Endothelial cell of umbilical vein (primary cell): ENCODE measurements at regions not wholly inside any gene's neighbourhood (a gene's known extent, or its start where the extent isn't known, plus 50 kb on each side); places are given as distances from the start of the nearest gene placed in this dataset.

Source experiments
- BruUV-seq: library from RNA; stranded (reverse); fragments of 400-500 nt; replicated peaks from 2 replicates; lab custom pipeline; 2021; lab: Mats Ljungman, UMichigan
- CTCF ChIA-PET: fragments of 300-600, 350-600 bp; sonication (Branson Sonifier 250); formaldehyde crosslinking; loops from one replicate; lab custom pipeline; 2021; ENCODE audit warnings: antibody characterized with exemption, inconsistent platforms; lab: Charles Lee
- POLR2A ChIA-PET: fragments of 300-600, 350-600 bp; sonication (Branson Sonifier 250); formaldehyde crosslinking; loops from one replicate; lab custom pipeline; 2021; ENCODE audit warnings: antibody characterized with exemption, inconsistent platforms; lab: Charles Lee
- DNase-seq: peaks from one replicate; pipeline ENCODE4 v3.0.0-alpha.2; 2011; ENCODE audit warnings: low read depth, low spot score
- FAIRE-seq: peaks from 2 replicates; lab custom pipeline; 2011; peaks lifted over from hg19 to GRCh38; lab: Jason Lieb, UNC
- H2AFZ ChIP-seq: 2 replicates; pipeline ENCODE4 v1.6.0; 2012; ENCODE audit warnings: low read depth, low read length, control low read depth, inconsistent platforms
- H3K27ac ChIP-seq: 2 replicates; pipeline ENCODE4 v1.5.1; 2011; ENCODE audit warnings: low read depth, mild to moderate bottlenecking, control low read depth, low read length, moderate library complexity; ENCODE audit not compliant: insufficient read depth
- H3K27me3 ChIP-seq, 2 experiments: 2 replicates each; pipeline versions ENCODE4 v1.6.0 to v1.6.1; 2011; ENCODE audit warnings: low read length in 2 of 2, mixed read lengths in 1 of 2; ENCODE audit not compliant: control insufficient read depth in 2 of 2, insufficient read depth in 2 of 2
- H3K36me3 ChIP-seq, 2 experiments: 2 replicates in 1 of 2; 3 replicates in 1 of 2; pipeline ENCODE4 v1.5.1; 2011; ENCODE audit warnings: low read length in 2 of 2, mild to moderate bottlenecking in 1 of 2, moderate library complexity in 1 of 2; ENCODE audit not compliant: control insufficient read depth in 2 of 2, insufficient read depth in 2 of 2; ENCODE audit errors: extremely low read depth in 1 of 2
- H3K4me1 ChIP-seq: 3 replicates; pipeline ENCODE4 v1.5.1; 2011; ENCODE audit warnings: mild to moderate bottlenecking, low read length; ENCODE audit not compliant: control insufficient read depth, insufficient read depth; ENCODE audit errors: extremely low read depth
- H3K4me2 ChIP-seq: 2 replicates; pipeline ENCODE4 v1.6.1; 2011; ENCODE audit warnings: low read length, control low read depth, mixed read lengths; ENCODE audit not compliant: insufficient read depth
- H3K4me3 ChIP-seq, 3 experiments: fragments of 200-600 bp in 1 of 3; sonication (generic), shearing (Covaris generic) in 1 of 3; replicated peaks in 1 of 3; 2 replicates each; pipeline ENCODE4 v1.5.1; 2011 to 2016; ENCODE audit warnings: control low read depth in 3 of 3, low read length in 3 of 3, mild to moderate bottlenecking in 2 of 3, inconsistent platforms in 1 of 3, low read depth in 1 of 3, moderate library complexity in 1 of 3; ENCODE audit not compliant: insufficient read depth in 1 of 3
- H3K79me2 ChIP-seq: 2 replicates; pipeline ENCODE4 v1.6.0; 2012; ENCODE audit warnings: low read length, inconsistent platforms; ENCODE audit not compliant: control insufficient read depth, insufficient read depth
- H3K9ac ChIP-seq: replicated peaks from 2 replicates; pipeline ENCODE3; 2011; ENCODE audit warnings: low read length, control low read depth; ENCODE audit not compliant: insufficient read depth; ENCODE audit errors: extremely low read depth
- H3K9me1 ChIP-seq: replicated peaks from 3 replicates; pipeline ENCODE4 v1.6.0; 2011; ENCODE audit warnings: mild to moderate bottlenecking, low read length; ENCODE audit not compliant: control insufficient read depth, insufficient read depth; ENCODE audit errors: extremely low read depth
- H3K9me3 ChIP-seq: replicated peaks from 2 replicates; pipeline ENCODE4 v1.5.1; 2012; ENCODE audit warnings: low read length, inconsistent platforms; ENCODE audit not compliant: control insufficient read depth, insufficient read depth
- H4K20me1 ChIP-seq: replicated peaks from 2 replicates; pipeline ENCODE3; 2011; ENCODE audit warnings: mild to moderate bottlenecking, low read length; ENCODE audit not compliant: control insufficient read depth, insufficient read depth; ENCODE audit errors: extremely low read depth
- EZH2 ChIP-seq: IDR thresholded peaks from 2 replicates; pipeline ENCODE4 v1.6.1; 2012; ENCODE audit warnings: borderline replicate concordance, low read depth, mild to moderate bottlenecking, moderate library complexity, low read length, inconsistent platforms; ENCODE audit not compliant: severe bottlenecking
- FOS ChIP-seq: IDR thresholded peaks from 2 replicates; pipeline ENCODE4 v1.6.1; 2011; ENCODE audit warnings: mild to moderate bottlenecking, low read length, moderate library complexity, borderline replicate concordance; ENCODE audit not compliant: insufficient read depth
- GATA2 ChIP-seq: IDR thresholded peaks from 2 replicates; pipeline ENCODE4 v1.7.0; 2011; ENCODE audit warnings: low read depth, mild to moderate bottlenecking, moderate library complexity, mixed read lengths, low read length; ENCODE audit not compliant: insufficient read length, insufficient read depth
- JUN ChIP-seq: IDR thresholded peaks from 2 replicates; pipeline ENCODE4 v1.6.1; 2011; ENCODE audit warnings: borderline replicate concordance, low read depth; ENCODE audit not compliant: insufficient read length, insufficient read depth
- MAX ChIP-seq: IDR thresholded peaks from 2 replicates; pipeline ENCODE4 v1.6.1; 2011; ENCODE audit not compliant: insufficient read depth, insufficient read length
- MYC ChIP-seq: IDR thresholded peaks from one replicate; pipeline ENCODE4 v1.6.1; 2011; ENCODE audit warnings: mild to moderate bottlenecking, low read depth, low read length
- POLR2A ChIP-seq: IDR thresholded peaks from 2 replicates; pipeline ENCODE4 v1.6.1; 2012; ENCODE audit warnings: low read depth, mild to moderate bottlenecking, control low read depth, low read length
- POLR2AphosphoS5 ChIP-seq: IDR thresholded peaks from 2 replicates; pipeline ENCODE4 v1.6.1; 2012; ENCODE audit warnings: low read depth, mild to moderate bottlenecking, control low read depth, low read length, moderate library complexity; ENCODE audit not compliant: insufficient read depth
- dilution Hi-C: fragments of 300-500 bp; cut with MboI; formaldehyde crosslinking; loops from one replicate; pipeline ENCODE4 v1.15.0; 2019; ENCODE audit warnings: low sequenced_read_pairs; ENCODE audit not compliant: extremely low pct_ligation_motif_present
- intact Hi-C: fragments of 100-400 bp; cut with micrococcal nuclease; formaldehyde crosslinking; loops from one replicate; pipeline ENCODE4 v1.10.0; 2022
- TF ChIP-seq, protein P1 (sequence below), 2 donors: IDR thresholded peaks; 1 replicate in 1 of 2; 2 replicates in 1 of 2; pipeline ENCODE4 v1.5.1; 2011; ENCODE audit warnings: low read length in 2 of 2, mild to moderate bottlenecking in 2 of 2, moderate library complexity in 2 of 2, control low read depth in 1 of 2, inconsistent platforms in 1 of 2, low read depth in 1 of 2; ENCODE audit not compliant: insufficient read depth in 1 of 2; ENCODE audit errors: extremely low read depth in 1 of 2

DNA sequence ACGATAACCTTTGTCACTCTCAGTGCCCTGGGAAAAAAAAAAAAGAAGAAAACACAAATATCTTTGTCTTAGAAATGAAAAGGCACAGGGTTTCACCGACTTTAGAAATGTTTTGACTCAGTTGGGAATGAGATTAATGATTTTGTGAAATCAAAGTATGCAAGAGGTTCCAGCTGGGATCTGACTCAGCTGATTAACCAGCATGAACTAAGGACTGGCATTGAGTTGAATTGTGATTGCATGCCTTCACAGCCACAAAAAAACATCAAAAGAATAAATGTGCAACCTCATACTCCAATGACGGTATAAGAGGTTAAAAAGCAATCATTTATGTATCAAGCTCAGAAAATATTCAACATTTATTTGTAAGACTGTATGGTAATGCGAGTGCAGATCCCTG lies 566.6 kb upstream of the DSEL start:
- peak overlapping the region; percentile 64 for H3K4me2 ChIP-seq
- no peaks in the 10 kb centered on the region for H3K27me3 ChIP-seq
- TF ChIP-seq MYC, result no peak
- no peak for TF ChIP-seq GATA2
- TF ChIP-seq EZH2, result no peak
- no peak for TF ChIP-seq FOS
- TF ChIP-seq JUN, result no peak
- TF ChIP-seq POLR2A, result no peak
- TF ChIP-seq MAX, result no peak
- TF ChIP-seq, protein P1, sequence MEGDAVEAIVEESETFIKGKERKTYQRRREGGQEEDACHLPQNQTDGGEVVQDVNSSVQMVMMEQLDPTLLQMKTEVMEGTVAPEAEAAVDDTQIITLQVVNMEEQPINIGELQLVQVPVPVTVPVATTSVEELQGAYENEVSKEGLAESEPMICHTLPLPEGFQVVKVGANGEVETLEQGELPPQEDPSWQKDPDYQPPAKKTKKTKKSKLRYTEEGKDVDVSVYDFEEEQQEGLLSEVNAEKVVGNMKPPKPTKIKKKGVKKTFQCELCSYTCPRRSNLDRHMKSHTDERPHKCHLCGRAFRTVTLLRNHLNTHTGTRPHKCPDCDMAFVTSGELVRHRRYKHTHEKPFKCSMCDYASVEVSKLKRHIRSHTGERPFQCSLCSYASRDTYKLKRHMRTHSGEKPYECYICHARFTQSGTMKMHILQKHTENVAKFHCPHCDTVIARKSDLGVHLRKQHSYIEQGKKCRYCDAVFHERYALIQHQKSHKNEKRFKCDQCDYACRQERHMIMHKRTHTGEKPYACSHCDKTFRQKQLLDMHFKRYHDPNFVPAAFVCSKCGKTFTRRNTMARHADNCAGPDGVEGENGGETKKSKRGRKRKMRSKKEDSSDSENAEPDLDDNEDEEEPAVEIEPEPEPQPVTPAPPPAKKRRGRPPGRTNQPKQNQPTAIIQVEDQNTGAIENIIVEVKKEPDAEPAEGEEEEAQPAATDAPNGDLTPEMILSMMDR (IDR thresholded peaks at IDR 0.05; ENCODE audit: extremely low read depth in 1 of 2, insufficient read depth in 1 of 2, low read depth in 1 of 2, low read length in 2 of 2), result no peak
- no peak for TF ChIP-seq POLR2AphosphoS5
- no TSS peak for BruUV-seq
- peaks cover 10% of the 10 kb centered on the region for H3K4me1 ChIP-seq
- H3K9ac ChIP-seq, result no peak overlapping the region
- no peak overlapping the region for H3K27ac ChIP-seq
- CTCF ChIA-PET, result interaction anchor here (0.9 kb wide), 1 partner anchor 32 kb away, joined by 3 read pairs; no protein-coding TSS in a partner anchor
- peak overlapping the region; percentile 9 for H2AFZ ChIP-seq
- no peak overlapping the region for H3K4me3 ChIP-seq
- POLR2A ChIA-PET, result no interaction called here
- no peaks in the 10 kb centered on the region for H4K20me1 ChIP-seq
- intact Hi-C loops, result no loop called here
- H3K79me2 ChIP-seq, result no peaks in the 10 kb centered on the region
- FAIRE-seq (no peak), DNase-seq (peak; percentile 65)
- H3K9me3 ChIP-seq, result no peaks in the 10 kb centered on the region
- H3K9me1 ChIP-seq, result no peaks in the 10 kb centered on the region
- H3K36me3 ChIP-seq, result no peaks in the 10 kb centered on the region
- dilution Hi-C loops, result no loop called here
